Daoy (cell line): ENCODE measurements at regions not wholly inside any gene's neighbourhood (a gene's known extent, or its start where the extent isn't known, plus 50 kb on each side); places are given as distances from the start of the nearest gene placed in this dataset.
"Not testable (repeated sequence)": the region's sequence is repeated elsewhere in the genome, so short reads cannot be mapped to it uniquely, and the experiment has no call there.

Source experiments
- DNase-seq: peaks from one replicate; pipeline ENCODE4 v3.0.0-alpha.2; 2015; ENCODE audit warnings: low read depth

DNA sequence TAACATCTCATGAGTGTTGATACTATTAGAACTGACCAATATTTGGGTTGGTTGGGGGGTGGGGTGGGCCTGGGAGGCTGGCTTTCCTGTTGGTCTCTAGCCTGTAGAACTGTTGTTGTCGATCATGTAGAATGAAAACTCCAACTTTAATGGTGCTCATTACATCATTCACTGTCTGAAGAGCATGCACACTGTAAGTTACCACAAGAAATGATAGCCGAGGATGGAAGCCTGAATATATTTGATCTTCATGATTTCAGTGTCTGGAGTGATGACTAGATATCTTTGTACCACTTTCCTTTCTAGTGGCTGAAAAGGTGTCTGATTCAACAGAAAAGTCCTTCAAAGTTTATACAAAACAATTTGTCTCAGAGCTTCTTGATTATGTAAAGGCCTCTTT is 123.6 kb downstream of the XCL2 start:
- no peak for DNase-seq

DNA sequence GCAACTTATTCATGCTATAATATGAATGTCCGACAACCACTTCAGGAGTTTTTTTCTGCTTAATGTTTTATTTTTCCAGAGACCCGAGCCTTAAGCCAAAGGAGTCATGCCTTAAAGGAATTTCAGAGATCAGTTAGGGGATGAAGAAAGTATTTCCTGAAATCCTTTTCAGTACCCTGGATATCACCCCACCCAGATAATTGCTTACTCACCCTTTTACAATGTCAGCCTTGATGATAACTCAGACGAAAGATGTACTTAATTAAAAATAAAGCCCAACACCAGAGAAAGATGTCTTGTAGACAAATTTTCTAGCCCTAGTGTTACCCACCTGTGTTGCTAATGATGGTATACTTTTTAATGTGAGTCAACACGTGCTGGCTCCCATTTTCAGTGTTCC is 124.1 kb downstream of the XCL2 start:
- no peak for DNase-seq

DNA sequence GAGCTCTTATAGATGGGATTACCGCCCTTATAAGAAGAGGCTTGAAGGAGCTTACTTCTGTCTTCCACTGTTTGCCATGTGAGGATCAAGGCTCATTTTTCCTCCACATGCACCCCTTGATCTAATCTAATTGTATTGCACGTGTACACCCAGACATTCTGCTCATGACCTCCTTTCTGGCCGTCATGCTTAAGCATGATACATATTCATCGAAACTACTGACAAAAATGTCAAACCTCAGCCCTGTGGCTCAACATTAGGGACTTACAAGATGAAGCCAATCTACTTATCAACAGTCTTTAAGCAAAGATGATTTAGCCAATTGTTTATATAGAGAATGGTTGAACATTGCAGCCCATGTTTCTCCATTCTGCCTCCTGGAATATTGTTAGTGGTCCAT is 127.6 kb downstream of the XCL2 start:
- no peak for DNase-seq

- DNase-seq, result no peak
Observed at GRCh38 chr1:168414914-168415313, 128.9 kb downstream of the XCL2 start.

GRCh38 chr1:168410464-168410863 is 129.8 kb downstream of the TBX19 start:
- DNase-seq, result no peak

DNA sequence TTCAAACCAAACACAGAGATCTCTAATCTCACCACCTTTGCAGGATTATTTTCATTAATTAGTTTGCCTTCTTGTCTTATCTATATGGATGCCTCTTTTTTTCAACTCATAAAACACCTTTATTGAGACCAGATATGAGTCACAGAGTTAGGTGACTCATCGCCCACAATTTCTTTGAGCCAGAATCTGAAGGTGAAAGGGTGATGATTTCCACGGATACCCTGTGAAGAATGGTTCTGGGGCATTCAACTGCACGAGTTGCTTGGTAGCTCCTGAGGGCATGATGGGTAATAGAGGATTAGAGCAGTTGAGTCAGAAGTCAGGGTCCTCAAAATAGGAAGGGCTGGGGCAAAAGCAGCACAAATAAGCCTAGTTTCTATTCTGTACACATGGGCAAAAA is 128.2 kb downstream of the TBX19 start:
- peak; percentile 80 for DNase-seq

GRCh38 chr1:168408539-168408865 is 127.8 kb downstream of the TBX19 start:
- DNase-seq, result peak; percentile 53

DNA sequence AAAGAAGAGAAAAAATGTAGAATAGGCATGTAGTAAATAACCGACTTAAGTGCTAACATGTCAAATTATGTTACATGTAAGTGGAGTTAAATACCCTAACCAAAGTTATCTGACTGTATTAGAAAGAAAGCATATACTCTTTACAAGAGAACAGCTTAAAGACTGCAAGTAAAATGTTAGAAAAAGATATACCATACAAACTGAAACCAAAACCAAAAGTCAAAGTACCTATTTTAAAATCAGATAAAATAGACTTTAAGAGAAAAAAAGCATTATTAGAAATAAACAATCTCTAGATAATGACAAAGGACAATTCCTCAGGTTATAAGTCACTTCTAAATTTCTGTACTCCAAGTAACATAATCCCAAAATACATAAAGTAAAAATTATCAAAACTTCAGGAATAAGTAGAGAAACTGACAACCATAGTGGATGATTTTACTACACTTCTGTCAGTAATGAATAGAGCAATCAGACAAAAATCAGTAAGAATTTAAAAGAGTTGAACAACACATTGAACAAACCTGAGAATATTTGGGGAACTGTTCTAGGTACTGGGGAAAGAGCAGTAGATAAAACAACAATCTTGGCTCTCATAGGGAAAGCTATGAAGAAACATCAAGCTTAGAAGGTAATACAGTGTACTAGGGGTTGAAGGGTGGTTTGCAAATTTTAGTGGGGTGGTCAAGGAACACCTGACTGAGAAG is 127.3 kb downstream of the TBX19 start:
- no peak for DNase-seq

GRCh38 chr1:168405906-168406549 is 125.4 kb downstream of the TBX19 start:
- DNase-seq, result no peak

DNA sequence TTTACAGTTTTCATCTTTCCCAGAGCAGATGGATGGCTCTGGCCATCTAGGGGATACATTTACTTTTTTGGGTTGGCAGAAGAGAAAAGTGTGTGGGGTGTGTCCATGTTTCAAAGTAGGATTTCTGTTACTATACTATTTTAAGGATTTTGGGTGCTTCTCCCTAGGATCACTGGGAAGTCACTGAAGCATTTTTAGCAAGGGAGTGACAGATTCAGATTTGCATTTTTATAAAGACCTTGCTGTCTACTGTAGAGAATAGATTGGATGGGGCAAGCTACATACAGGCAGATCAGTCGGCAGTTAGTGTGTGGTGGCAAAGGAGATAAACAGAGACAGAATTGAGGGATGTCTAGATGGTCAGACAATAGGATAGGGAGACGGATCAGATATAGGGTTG is 122.5 kb downstream of the TBX19 start:
- DNase-seq, result no peak

GRCh38 chr1:168402466-168402865 is 121.8 kb downstream of the TBX19 start:
- not testable (repeated sequence) for DNase-seq

GRCh38 chr1:168401341-168401740 is 120.7 kb downstream of the TBX19 start:
- DNase-seq, result no peak

DNA sequence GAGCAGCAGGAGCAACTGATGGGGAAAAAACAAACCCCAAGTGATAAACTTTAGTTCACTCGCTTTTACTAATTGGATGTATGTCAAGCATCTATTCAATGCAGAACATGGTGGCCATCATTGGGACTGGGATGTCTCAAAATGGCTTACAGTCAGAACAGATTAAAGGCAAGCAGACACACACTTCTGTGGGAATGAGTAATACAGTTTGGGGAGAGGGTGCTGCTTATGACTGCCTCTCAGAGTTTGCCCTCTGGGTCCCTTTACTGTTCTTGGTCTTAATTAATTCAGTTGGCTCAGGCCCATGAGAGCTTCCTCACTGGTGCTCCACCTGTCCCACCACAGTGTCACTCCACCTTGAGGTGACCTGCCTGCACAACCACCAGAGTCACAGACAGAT is 119.5 kb downstream of the TBX19 start:
- DNase-seq, result no peak

DNA sequence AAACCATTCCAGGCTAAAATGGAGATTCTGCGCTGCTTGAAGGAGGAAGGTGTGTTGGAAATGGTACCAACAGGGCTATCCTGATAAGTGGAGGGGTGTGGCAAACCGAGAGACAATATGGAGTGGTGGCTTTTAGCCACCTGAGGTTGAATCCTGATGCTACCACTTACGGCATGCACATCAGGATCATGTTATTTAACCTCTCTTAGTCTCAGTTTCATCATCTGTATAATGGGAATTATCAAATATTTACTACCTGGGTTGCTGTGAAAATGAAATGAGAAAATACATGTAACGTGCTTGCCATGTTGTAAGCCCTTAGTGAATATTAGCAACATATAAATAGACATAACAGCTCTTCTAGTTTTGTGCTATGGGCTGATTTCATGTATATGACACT is 117.1 kb downstream of the TBX19 start:
- no peak for DNase-seq

DNA sequence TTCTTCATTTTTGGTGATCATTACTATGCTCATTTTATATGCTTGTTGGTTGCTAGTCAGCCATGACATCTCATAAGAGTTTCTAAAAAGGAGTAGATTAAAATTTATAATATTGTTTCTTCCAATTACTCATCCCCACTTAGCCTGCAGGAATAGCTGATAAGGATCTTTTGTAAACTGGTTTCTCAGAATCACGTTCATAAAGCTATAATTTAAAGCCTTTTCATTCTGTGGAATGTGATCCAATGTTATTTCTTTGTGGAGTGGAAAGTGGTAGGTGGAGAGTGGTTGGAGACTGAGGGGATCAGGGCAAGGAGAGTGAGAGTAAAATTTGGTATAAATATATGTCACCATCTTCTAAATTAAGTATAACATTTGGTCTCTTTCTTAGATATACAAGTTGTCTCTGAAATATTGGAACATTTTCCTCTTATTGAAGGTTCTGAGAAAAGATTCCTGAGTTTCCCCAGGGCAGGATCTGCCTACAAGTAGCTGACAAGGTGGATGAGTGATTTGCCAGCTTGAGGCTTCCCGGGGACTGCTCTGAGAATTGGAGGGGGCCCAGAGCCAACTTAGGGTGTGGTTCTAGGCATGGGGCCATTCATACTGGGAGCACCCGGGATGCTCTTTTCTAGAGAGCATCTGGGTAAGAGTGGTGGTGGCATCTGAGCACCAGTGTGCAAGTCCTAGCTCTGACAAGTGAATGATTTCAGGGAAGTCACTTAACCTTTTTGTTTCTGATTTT is 116.4 kb downstream of the TBX19 start:
- DNase-seq, result no peak

GRCh38 chr1:168396508-168396907 is 115.8 kb downstream of the TBX19 start:
- DNase-seq, result no peak

GRCh38 chr1:168394858-168395257 is 114.2 kb downstream of the TBX19 start:
- DNase-seq, result no peak

- DNase-seq, result no peak
Observed at GRCh38 chr1:168392958-168393549, 112.4 kb downstream of the TBX19 start.

DNA sequence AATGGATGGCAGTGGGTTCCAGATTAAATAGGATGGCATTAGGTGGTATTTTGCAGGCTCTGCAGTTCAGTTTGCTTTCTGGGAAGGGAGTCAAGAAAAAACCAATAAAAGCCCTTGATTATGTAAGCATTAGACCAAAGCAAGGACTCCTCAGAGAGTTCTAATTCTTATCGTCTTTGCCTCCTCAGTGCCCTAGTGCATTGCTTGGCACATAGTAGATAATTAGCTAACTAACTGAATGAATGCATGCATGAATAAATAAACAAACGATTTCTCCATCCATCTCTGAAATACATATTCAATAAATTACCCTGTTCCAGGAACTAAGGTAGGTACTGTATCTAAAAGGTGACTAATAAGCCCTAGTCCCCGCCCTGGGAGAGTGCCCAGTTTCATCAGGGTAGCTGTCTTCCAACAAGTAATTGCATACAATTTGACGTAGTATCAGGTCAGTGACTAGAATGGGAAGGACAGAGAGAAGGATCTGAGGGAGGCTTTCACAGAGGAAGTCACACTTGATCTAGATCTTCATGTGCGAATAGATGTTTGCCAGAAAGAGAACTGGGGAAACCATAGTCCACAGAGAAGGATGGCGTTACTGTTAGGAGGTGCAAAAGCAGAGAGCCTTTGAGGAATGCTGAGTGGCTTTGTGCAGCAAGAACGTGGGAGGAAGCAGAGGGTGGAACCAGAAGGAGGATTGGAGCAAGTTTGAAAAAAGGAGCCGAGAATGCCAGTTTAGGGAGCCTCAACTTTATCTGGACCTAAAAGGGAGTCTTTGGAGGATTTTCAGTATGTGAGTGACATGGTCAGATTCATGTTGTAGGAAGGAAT is 111.4 kb downstream of the TBX19 start:
- DNase-seq, result no peak

DNA sequence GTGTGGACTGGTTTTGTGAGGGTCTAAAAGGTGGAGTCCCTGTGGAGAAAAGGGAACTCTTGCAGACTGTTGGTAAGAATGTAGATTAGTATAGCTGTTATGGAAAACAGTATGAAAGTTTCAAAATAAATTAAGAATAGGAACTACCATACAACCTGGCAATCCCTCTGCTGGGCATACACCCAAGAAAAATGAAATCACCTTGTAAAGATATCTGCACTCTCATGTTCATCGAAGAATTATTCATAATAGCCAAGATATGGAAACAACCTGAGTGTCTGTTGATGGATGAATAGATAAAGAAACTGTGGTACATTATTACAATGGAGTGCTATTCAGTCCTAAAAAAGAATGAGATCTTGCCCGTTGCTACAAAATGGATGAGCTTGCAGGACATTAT is 109.6 kb downstream of the TBX19 start:
- no peak for DNase-seq

GRCh38 chr1:168387781-168388760 is 107.4 kb downstream of the TBX19 start:
- DNase-seq, result no peak
